CD1c-positive myeloid dendritic cell (primary cell): ENCODE measurements at regions not wholly inside any gene's neighbourhood (a gene's known extent, or its start where the extent isn't known, plus 50 kb on each side); places are given as distances from the start of the nearest gene placed in this dataset.

Source experiments
- DNase-seq: peaks from one replicate; pipeline ENCODE4 v3.0.0-alpha.2; 2016; ENCODE audit errors: extremely low spot score

DNA sequence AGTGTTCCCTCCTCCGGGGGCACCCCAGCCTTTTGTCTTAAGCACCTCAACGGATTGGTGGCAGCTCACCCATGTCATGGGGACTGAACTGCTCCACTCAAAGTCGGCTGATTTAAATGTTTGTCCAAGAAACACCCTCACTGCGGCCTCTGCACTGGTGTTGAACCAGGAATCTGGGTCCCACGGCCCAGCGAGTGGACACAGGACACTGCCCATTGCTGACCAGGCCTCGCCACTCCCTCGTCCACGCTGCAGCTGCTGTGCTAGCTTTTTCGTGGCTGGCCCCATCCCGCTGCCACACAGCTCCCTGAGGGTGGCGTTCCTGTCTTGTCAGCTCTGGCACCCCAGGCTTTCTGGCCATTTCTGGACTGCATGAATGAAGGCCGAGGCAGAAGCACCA is 646.2 kb downstream of the BRD1 start:
- no peak for DNase-seq

DNA sequence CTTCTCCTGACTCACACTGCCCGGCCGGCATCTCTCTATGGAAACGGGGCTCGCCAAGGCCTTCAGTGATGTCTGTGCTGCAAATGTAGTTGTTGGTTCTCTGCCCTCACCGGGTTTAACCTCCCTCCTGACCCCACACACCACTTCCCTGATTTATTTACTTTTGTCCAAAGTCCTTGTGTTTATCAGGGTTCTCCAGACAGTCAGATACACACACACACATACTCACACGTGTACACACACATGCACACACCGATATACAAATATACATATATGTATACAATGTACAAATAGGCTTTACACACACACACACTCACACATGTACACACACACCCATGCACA is 647.0 kb downstream of the BRD1 start:
- DNase-seq = no peak

DNA sequence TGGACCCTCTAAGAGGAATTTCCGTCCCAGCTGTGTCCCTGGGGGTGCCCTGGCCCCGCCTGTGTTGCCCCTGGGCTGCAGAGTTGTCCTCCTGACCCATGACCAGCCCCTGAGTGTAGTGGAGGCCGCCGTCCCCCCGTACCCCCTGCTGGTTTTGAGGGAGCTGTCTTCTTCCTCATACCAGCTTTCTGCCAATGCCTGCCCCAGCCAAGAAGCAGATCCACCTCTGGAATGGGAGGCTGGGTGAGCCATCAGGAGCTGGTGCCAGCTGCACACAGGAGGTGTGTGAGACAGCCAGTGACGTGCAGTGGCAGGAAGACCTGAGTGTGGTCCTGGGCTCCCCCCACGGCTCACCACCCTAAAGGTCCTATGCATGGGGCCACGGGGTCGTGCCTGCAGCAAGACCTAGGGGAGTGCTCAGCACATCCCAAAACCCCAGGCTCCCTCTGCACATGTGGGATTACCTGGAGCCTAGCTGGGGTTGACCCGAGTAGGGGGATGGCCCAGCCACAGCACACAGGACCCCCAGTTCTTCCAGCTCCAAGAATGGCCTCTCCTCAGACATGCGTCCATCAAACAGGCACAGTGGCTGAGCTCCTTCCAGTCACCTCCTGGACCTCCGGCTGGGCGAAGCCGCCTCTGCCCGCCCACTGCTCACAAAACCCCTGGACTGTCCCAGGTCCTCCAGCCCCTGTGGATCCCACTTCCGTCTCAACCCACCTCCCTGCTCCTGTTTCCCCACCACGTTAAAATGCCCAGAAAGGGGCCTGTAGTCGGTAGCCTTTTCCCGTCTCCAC is 647.6 kb downstream of the BRD1 start:
- no peak for DNase-seq

DNA sequence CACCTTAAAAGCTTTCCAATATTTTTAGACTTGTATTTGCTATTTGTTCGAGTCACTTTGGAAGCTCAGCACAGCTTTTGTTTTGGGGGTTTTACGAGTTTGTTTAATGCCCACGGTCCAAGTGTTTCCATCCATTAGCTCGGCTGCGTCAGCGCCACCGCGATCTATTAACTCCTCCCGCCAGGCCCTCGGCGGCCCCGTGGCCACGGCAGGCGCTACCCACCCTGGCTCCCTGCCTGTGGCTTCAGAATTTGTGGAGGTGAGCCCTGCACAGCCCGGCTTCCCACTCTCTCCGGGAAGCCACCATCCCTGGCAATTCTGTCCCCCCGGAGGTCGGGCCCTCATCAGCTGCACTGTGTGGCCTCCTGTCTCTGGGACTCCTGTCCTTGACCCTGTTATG is 648.5 kb downstream of the BRD1 start:
- DNase-seq = no peak

DNA sequence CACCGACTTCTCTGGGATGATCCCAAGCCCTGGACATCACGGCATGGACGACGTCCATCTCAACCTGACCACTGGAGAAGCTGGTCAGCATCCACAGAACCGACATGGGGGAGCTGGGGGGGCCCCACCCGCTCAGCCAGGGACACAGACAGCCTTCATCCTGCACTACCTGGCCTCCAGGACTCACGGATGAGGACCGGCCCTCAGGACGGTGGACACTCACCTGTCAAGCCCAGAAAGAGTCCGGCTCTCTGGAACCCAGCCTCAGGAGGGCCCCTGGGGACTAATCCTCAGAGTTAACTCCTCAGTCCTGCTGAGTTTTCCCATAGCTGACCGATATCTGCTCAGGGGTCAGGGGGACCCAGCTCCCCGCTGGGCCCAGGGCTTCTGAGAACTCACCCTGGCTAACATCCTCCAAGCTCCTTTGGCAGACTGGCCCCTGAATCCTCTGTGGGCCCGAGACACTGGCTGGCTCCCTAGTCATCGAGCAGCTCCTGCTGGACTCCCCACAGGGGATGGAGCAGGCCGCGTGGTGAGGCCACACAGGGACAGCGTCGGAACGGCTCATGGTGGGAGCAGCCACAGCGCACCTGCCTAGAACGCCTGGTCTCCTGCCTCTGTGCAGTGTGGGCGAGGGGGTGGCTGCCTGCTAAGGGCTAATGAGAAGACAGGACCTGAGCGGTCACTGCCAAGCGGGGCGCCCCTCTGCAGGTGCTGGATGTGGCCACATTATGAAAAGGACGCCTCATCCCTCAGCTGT is 649.2 kb downstream of the BRD1 start:
- DNase-seq = no peak

DNA sequence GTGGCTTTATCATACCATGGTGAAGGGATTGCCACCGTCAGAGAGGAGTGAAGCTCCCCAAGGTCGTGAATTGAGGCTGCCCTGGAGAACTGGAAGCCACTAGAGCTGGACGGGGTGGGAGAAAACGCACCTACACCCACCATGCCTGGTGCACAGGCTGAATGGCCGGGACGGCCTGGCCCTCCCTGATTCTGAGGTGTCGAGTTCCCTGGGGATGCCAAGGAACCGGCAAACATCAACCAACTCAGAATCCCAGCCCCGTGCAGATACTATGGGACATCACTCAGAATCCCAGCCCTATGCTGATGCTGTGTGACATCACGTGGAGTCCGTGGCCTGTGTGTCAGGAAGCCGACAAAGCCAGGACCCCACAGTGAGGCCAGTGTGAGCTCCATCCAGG is 650.0 kb downstream of the BRD1 start:
- no peak for DNase-seq

DNA sequence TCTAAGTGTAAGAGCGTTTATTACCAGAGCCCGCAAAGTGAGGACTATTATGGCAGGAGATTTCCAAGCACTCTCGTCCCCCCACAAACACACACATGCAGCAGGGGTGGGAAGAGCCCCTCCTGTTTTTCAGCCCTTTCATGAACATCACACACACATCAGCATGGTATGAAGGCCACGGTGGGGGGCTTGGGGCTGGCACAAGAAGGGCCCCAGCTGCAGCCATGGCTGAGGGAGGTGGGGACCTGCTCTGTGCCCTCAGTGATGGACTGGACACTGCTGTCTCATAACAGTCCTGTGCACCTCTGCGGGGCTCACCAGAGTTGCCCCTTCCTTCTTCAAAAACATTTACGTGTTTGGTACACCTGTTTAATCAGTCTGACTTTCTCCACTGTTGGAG is 650.7 kb downstream of the BRD1 start:
- no peak for DNase-seq

DNA sequence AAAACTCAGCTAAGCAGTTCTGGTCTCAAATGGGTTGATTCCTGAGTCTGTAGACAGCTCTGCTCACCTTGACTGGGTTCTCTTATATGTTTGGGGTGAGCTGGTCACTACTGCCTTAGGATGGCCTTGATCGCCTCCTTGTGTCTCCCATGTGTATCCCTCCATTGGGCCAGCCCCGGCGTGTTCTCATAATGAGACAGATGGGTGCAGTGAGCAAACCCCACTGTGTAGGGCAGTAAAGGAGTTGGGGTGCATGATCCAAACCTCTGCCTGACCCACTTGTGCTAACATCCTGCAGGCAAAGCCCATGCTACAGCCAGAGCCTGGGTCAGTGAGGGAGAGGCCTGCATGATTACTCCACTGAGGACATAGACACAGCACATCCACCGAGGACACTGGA is 657.6 kb downstream of the BRD1 start:
- no peak for DNase-seq

DNA sequence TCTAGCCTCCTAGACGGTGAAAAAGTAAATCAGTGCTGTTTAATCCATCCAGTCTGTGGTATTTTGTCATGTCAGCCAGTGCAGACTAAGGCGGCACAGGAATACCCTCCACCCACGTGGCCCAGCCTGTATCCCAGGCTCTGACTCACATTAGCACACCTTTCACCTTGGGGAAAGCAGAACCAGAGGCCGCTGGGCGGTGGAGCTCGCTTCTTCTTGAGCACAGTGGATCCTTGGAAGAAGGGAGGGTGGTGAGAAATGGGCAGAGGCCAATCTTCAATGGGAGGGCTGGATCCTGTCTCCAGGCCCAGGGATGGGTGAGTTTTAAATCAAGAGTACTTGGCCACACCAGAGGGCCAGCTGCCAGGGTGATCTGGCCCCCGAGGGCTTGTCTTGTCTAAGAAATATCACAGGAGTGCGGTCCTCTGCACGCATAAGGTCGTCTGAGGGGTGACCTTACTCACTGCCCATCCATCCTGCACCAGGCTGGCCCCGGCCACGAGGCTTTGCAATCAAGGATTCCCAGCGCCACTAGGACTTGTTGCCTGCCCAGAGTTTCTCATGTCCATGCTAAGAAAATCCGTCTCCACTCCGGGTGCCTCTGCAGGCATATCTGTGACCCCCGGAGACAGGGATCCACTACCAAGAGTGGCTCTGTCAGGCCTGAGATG is 658.5 kb downstream of the BRD1 start:
- no peak for DNase-seq

DNA sequence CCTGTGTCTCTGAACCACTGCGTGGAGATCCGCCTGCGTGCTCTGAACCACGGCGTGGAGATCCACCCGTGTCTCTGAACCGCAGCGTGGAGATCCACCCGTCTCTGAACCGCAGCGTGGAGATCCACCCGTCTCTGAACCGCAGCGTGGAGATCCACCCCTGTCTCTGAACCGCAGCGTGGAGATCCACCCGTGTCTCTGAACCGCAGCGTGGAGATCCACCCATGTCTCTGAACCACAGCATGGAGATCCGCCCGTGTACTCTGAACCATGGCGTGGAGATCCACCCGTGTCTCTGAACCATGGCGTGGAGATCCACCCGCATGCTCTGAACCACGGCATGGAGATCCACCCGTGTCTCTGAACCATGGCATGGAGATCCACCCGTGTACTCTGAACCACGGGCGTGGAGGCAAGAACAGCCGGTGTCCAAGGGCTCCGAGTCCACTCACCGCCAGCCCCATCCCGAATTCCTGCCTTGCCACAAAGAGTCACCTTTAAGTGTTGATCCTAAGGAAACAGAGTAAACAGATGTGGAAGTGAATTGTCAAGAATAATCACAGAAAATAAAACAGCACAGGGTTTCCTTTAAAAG is 659.4 kb downstream of the BRD1 start:
- DNase-seq = no peak

DNA sequence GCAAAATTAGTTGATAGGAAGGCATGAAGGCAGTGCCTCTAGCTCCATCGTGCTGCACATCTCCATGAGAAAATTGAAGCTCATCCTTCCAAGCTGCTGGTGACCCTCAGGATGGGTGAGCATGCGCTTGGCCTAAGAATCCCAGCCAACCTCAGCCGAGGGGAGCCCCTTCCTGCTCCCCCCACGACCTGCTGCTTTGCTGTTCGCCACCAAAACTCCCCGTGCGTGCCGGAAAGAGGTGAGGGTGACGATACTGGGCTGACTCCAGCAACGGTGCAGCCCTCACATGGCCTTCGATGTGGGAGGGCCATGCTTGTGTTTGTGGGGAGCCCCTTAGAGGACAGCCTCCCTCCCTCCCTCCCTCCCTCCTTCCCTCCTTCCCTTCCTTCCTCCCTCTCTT is 660.9 kb downstream of the BRD1 start:
- DNase-seq = no peak

DNA sequence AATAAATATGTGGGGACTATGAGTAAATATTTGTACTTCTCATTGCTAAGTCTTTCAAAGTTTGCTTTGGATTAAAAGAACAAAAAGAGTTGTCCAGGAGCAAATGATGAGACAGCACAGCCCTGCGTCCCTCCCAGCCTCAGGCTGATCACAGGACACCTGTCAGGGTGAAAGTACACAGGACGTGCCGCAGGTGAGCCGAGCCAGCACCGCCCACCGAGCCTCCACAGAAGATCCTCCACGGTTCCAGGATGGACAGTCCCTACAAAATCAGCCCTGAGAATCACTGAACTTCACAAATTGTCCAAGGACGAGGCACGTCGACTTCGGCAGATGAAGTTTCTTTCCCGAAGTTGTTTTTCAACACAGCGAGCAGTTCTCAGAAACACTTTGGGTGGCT is 661.5 kb downstream of the BRD1 start:
- DNase-seq = no peak

DNA sequence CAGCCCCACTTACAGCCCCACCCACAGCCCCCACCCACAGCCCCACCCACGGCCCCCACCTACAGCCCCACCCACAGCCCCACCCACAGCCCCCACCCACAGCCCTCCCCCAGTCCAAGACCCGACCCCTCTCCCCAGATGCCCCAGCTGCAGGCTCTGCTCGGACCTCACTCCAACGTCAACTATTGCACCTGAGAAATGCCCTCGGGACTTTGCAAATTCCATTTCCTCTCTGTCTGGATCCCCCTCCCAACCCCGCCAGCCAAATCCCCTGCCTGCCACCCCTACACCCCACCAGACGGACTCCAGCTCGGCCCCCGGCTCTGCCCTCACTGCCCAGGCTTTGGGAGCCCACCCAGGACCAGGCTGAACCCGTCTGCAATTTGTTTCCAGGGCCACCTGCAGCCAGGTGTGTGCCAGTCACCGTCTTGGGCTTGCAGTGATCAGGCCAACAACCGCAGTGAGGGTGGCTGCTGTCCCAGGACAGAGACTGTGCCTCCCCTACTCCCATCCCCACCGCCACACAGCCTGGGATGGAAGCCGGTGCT is 662.8 kb downstream of the BRD1 start:
- no peak for DNase-seq

DNA sequence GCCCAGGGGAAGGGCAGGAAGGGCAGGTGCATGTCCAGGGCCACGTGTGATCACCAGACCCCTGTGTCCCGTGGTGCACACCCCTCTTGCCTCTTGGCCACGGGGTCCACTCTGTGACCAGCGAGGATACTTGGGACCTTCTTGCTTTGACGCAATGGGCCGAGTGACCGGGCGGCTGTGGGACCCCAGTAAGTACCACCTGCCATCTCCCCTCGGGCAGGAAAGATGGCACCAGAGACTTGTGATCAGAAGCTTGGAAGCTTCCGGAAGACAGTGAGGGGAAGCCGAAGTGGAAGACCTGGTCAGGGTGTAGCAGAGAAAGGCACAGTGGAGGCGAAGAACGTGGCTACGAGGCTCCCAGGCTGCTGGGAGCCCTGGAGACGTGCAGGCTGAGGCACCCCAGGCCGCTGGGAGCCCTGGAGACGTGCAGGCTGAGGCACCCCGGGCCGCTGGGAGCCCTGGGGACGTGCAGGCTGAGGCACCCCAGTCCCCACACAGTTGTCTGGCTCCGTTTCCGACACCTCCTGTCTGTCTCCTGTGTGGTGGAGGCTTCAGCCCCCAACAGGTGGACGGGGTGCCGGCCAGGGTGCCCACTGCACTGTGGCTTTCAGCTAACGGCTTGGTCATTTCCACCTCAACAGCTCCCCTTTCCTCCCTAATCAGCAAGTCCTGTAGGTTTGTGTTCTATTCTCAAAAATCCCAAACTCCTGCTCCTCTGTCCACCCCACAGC is 663.5 kb downstream of the BRD1 start:
- DNase-seq = no peak

DNA sequence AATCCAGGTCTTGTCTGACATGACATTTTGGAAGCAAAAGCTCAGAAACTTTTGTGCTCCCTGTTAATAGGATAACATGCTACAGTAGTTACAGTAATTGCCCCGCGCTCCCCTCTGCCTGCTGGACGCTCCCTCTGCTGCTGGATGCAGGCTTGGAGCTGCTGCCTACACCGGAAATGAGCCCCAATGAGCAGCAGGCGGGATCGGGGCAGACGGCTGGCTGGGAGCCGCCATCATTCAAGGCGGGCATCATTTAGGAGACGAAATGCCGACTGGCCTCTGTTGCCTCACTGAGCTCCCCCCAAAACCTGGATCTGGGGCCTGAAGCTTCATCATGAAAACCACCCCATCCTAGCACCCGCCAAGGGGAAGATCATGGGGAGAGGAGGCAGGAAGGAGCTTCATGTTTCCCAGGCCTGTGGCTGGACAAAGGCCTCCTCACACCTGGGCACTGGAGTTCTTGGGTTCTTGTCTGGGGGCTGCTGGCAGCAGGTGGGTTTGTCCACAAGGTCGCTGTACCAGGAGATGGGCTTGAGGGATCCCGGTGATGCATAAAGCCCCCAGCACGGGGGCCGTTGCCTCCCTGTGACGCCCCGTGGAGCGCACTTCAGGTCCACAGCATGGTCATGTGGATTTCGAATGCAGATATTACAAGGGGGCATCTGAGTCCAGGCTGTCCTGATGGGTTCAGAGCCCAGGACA is 664.3 kb downstream of the BRD1 start:
- no peak for DNase-seq

DNA sequence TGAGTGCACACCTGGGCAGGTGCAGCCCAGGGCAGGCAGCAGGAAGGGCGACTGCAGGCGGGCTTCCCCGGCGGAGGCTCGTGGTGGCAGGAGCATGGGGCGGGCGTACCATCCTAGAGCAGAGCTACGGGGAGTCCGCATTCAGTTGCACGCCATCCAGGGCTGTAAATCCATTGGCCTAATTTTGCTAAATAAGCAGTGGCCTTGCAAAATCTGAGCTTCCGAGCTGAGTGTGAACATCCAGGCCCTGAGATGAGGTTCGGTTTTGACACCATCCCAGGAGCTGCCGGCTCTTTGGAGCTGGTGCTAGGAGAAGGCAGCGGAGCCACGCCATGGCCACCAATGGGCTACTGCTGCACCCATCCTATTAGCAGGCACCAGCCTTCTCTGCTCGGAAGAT is 664.8 kb downstream of the BRD1 start:
- no peak for DNase-seq

DNA sequence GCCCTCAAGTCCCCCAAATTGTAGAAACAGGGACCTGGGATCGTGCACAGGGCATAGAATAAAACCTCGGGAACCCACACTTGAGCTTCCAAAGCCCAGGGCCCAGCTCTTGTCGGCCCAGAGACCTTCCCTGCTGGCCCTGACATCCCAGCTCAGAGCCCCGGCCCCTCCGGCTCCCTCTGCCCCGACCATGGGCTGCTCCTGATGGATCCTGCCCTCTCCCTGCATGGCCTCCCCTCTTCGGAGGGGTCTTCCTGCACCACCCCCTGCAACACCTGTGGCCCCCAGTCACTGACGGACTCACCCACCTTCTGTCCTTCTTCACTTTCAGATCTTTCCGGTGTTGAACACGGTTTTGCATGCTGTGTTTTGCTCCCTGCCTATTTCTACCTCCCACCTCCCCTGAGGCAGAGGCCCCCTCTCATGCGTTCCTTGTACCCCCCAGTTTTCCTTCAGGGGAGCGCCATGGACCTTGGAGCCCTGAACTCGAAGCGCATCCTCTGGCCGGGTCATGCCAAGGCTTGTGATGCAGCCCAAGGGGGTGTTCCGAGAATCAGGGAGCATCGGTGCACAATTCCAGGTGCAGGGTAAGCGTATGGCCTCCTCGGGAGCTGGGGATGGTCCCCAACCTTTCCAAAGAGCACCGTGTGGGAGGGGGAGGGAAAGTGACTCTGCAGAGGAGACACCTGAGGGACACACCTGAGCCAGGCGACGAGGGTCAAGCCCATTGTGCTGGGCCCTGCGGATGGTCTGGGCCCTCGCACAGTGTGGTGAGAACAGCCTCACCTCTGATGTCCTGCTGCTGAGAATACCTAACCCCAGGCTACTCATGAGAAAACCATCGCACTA is 666.4 kb downstream of the BRD1 start:
- no peak for DNase-seq

DNA sequence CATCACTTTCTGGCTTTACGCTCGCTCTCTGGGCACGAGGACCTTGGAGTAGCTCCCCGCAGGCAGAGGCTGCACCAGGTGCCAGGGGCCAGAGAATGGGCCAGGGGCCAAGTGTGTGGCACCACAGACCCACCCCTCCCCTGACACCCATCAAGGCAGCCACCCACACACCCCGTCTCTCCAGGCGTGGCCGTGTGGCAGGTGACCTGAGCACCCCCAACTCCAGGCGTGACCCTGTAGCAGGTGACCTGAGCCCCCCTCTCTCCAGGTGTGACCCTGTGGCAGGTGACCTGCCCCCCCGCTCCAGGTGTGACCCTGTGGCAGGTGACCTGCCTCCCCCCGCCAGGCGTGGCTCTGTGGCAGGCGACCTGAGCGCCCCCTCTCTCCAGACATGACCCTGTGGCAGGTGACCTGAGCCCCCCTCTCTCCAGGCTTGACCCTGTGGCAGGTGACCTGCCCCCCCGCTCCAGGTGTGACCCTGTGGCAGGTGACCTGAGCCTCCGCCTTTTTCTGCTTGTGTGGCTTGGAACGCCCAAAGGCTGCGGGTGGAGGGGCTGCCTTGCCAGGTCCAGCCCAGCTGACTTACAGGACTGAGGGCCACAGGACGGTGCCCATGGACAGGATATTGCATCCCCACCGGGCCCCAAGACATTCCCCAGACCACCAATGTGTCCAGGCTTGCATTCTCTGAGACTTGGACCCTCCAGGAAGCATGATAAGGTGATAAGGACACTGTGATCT is 667.2 kb downstream of the BRD1 start:
- DNase-seq = no peak

DNA sequence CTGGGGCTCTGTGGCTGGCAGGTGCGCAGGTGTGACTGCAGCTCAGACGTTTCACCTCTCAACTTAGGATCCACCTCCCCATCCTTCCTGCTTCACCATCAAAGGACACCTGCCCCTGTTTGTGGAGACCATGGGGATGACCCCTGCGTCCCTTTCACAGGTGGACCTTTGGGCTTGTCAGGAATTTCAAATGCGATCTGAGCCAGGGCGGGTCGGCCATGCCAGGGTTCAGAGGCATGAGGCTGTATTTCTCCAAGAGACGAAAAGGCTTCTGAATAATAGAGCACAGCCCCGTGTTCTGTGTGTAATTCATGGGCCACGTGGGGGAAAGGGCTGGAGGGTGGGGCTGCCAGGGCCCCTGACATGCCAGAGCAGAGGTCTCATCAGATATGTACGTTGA is 668.0 kb downstream of the BRD1 start:
- DNase-seq = no peak
